Smooth muscle cell (in vitro differentiated cells): ENCODE measurements at regions not wholly inside any gene's neighbourhood (a gene's known extent, or its start where the extent isn't known, plus 50 kb on each side); places are given as distances from the start of the nearest gene placed in this dataset.
"Not testable (repeated sequence)": the region's sequence is repeated elsewhere in the genome, so short reads cannot be mapped to it uniquely, and the experiment has no call there.

Experiments used
- DNase-seq: peaks from one replicate; lab custom pipeline; 2025; ENCODE audit not compliant: unreplicated experiment; lab: John Stamatoyannopoulos, UW
- H2AFZ ChIP-seq: fragments of 200-600 bp; sonication (generic); 2 replicates; pipeline ENCODE4 v1.6.0; 2016; ENCODE audit warnings: antibody characterized with exemption, low read depth, mild to moderate bottlenecking
- H3F3A ChIP-seq: fragments of 200-600 bp; sonication (generic); 2 replicates; pipeline ENCODE4 v1.6.0; 2017; ENCODE audit warnings: antibody characterized with exemption, low read depth
- H3K27ac ChIP-seq: fragments of 200-600 bp; sonication (generic); 2 replicates; pipeline ENCODE4 v1.5.1; 2016; ENCODE audit warnings: low read depth, mild to moderate bottlenecking
- H3K27me3 ChIP-seq: fragments of 200-600 bp; sonication (generic); 2 replicates; pipeline ENCODE4 v1.6.1; 2016; ENCODE audit warnings: low read depth, mild to moderate bottlenecking
- H3K36me3 ChIP-seq: fragments of 200-600 bp; sonication (generic); 2 replicates; pipeline ENCODE4 v1.5.1; 2016; ENCODE audit warnings: low read depth
- H3K4me1 ChIP-seq: fragments of 200-600 bp; sonication (generic); 2 replicates; pipeline ENCODE4 v1.5.1; 2016; ENCODE audit warnings: low read depth
- H3K4me2 ChIP-seq: fragments of 200-600 bp; sonication (generic); 2 replicates; pipeline ENCODE4 v1.6.0; 2016; ENCODE audit warnings: mild to moderate bottlenecking
- H3K4me3 ChIP-seq: fragments of 200-600 bp; sonication (generic); 2 replicates; pipeline ENCODE4 v1.5.1; 2016; ENCODE audit warnings: mild to moderate bottlenecking
- H3K79me2 ChIP-seq: fragments of 200-600 bp; sonication (generic); 2 replicates; pipeline ENCODE4 v1.6.0; 2016; ENCODE audit warnings: low read depth, mild to moderate bottlenecking
- H3K9ac ChIP-seq: fragments of 200-600 bp; sonication (generic); 2 replicates; pipeline ENCODE4 v1.6.0; 2016; ENCODE audit warnings: low read depth
- H3K9me3 ChIP-seq: fragments of 200-600 bp; sonication (generic); replicated peaks from 2 replicates; pipeline ENCODE4 v1.5.1; 2016; ENCODE audit warnings: low read depth
- H4K20me1 ChIP-seq: fragments of 200-600 bp; sonication (generic); 2 replicates; pipeline ENCODE4 v1.6.0; 2016; ENCODE audit warnings: low read depth
- WGBS: methylation state at CpG from one replicate; pipeline ENCODE4 v1.1.7; 2016; ENCODE audit warnings: low lambda C conversion rate; 5-methylcytosine and 5-hydroxymethylcytosine counted together
- TF ChIP-seq, protein P1 (sequence below): fragments of 200-600 bp; sonication (generic); IDR thresholded peaks from 2 replicates; pipeline ENCODE4 v1.5.1; 2017; ENCODE audit warnings: borderline replicate concordance, mild to moderate bottlenecking, antibody characterized with exemption; ENCODE audit not compliant: insufficient read depth, poor library complexity, severe bottlenecking

DNA sequence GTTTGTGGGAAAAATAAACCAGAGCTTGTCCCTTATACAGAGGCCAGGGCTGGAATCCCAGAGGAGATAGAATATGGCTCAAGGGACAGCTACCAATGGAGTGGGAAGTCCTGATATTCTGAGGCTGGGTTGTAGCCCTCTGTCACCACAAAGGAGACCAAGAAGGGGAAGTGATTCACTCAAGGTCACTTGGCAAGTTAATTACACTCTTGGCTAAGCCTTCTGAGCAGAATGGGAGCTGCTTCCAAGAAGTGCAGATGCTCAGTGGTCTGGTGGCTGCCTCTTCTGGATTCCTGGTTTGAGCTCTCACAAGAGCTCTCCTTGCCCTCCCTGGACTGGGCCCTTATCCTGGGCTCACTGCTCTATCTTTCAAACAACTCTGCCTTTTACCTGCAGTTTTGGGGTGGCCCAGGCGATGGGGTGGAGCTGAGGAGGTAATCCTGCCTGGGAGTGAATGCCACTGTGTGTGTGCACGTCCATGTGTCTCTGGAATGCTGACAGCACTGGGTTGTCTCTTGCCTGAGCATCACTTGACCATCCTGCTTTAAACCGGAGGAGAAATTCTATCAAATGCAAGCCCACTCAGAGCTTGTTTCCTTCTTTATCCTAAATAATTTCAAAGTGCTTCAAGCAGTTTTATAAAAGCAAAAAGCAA lies 168.2 kb downstream of the KCNS3 start:
- Histone ChIP-seq H3K27me3 (peaks cover 5% of the 10 kb centered on the region), H2AFZ (no peak overlapping the region), H3K4me2 (no peak overlapping the region), H3K9me3 (no peaks in the 10 kb centered on the region), H3K4me1 (no peaks in the 10 kb centered on the region), H3K36me3 (no peaks in the 10 kb centered on the region), H4K20me1 (no peaks in the 10 kb centered on the region), H3K27ac (no peak overlapping the region), H3K9ac (no peak overlapping the region), H3K79me2 (no peaks in the 10 kb centered on the region), H3K4me3 (no peak overlapping the region), H3F3A (no peaks in the 10 kb centered on the region)
- TF ChIP-seq, protein P1, sequence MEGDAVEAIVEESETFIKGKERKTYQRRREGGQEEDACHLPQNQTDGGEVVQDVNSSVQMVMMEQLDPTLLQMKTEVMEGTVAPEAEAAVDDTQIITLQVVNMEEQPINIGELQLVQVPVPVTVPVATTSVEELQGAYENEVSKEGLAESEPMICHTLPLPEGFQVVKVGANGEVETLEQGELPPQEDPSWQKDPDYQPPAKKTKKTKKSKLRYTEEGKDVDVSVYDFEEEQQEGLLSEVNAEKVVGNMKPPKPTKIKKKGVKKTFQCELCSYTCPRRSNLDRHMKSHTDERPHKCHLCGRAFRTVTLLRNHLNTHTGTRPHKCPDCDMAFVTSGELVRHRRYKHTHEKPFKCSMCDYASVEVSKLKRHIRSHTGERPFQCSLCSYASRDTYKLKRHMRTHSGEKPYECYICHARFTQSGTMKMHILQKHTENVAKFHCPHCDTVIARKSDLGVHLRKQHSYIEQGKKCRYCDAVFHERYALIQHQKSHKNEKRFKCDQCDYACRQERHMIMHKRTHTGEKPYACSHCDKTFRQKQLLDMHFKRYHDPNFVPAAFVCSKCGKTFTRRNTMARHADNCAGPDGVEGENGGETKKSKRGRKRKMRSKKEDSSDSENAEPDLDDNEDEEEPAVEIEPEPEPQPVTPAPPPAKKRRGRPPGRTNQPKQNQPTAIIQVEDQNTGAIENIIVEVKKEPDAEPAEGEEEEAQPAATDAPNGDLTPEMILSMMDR, result no peak
- WGBS, result 84% methylated on average over 3 of the region's 3 CpGs
- no peak for DNase-seq

DNA sequence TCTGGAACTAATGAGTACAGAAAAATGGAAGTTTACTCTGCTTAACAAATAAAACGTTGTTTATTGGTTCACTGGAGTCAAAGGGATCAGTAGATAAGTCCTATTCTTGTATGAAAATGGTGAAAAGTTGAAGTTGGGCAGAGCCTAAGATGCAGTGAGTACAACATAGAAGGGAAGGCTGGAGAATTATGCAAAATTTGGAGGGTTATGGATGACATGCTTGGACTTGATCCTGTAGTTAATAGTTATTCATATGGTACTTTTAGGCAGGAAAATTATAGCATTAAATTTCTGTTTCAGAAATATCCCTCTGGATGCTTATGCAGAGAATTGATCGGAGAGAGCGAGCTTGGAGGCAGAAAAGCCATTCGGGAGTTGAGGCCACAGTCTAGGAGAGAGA lies 167.6 kb downstream of the KCNS3 start:
- Histone ChIP-seq H3K27ac (no peak overlapping the region), H2AFZ (no peak overlapping the region), H3F3A (no peaks in the 10 kb centered on the region), H3K4me2 (no peak overlapping the region), H3K9ac (no peak overlapping the region), H3K27me3 (no peaks in the 10 kb centered on the region), H4K20me1 (no peaks in the 10 kb centered on the region), H3K36me3 (no peaks in the 10 kb centered on the region), H3K79me2 (no peaks in the 10 kb centered on the region), H3K4me1 (no peaks in the 10 kb centered on the region), H3K9me3 (no peaks in the 10 kb centered on the region), H3K4me3 (no peak overlapping the region)
- DNase-seq, result no peak
- WGBS, result 80% methylated on average over 4 of the region's 4 CpGs
- TF ChIP-seq, protein P1, result no peak

DNA sequence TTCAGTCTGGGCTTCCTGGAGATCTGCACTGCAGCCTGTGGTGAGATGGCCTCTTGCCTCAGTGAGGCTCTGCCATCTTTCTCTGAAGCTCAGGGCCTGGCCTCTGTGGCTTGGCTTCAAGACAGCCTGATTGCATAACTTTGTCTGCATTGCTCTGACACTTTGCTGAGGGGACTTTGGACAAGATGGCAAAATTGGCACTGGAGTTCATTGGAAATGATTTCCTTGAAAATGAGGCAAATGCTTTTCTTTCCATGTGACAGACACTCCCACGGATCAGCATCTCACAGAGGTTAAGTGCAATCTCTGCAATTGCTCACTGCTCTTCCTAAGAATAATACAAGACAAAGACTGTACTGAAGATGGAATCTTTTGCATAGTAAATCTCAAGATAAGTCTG lies 166.8 kb downstream of the KCNS3 start:
- TF ChIP-seq, protein P1, result no peak
- 79% methylated on average over 1 of the region's 1 CpG for WGBS

DNA sequence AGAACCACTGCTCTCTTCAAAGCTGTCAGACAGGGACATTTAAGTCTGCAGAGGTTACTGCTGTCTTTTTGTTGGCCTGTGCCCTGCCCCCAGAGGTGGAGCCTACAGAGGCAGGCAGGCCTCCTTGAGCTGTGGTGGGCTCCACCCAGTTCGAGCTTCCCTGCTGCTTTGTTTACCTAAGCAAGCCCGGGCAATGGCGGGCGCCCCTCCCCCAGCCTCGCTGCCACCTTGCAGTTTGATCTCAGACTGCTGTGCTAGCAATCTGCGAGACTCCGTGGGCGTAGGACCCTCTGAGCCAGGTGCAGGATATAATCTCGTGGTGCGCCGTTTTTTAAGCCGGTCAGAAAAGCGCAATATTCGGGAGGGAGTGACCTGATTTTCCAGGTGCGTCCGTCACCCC lies 138.9 kb downstream of the KCNS3 start:
- not testable (repeated sequence) for H3K4me2 ChIP-seq, DNase-seq, H4K20me1 ChIP-seq, H3K9me3 ChIP-seq, H3K79me2 ChIP-seq, H3K4me3 ChIP-seq, H3K27me3 ChIP-seq, H3K4me1 ChIP-seq, H3F3A ChIP-seq, H3K9ac ChIP-seq, H3K36me3 ChIP-seq, H2AFZ ChIP-seq, H3K27ac ChIP-seq
- WGBS, result 73% methylated on average over 16 of the region's 16 CpGs

More for the DNA sequence above, 166.8 kb downstream of the KCNS3 start:
- Histone ChIP-seq H3K27ac (no peak overlapping the region), H3K79me2 (no peaks in the 10 kb centered on the region), H3K4me3 (no peak overlapping the region), H3K9me3 (no peaks in the 10 kb centered on the region), H3K4me1 (no peaks in the 10 kb centered on the region), H3K4me2 (no peak overlapping the region), H3F3A (no peaks in the 10 kb centered on the region), H4K20me1 (no peaks in the 10 kb centered on the region), H3K9ac (no peak overlapping the region), H2AFZ (no peak overlapping the region), H3K36me3 (no peaks in the 10 kb centered on the region), H3K27me3 (no peaks in the 10 kb centered on the region)
- no peak for DNase-seq
